ENCODE measurements at regions not wholly inside any gene's neighbourhood (a gene's known extent, or its start where the extent isn't known, plus 50 kb on each side); places are given as distances from the start of the nearest gene placed in this dataset.

DNA sequence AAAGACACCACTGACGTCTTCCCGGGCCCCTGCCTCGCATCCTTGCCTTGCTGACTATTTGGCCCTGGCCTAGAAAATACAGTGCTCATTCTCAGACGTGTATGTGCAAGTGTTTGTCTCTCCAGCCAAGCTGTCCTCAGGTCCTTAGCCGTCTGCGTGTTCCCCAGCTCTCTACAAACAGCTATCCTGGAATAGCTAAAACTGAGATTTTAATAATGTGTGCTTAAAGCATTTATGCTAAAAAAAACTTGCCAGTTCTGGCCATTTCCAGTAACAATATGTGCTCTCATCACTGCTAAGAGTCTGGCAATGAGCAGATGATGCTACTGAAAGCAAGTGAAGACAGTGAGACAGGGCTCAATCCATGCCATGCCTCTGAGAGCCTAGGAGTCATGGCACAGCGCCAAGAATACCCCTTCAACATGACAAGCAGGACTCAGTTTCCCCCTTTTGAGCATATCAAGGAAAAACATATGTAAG lies 55.7 kb downstream of the IRF2BP2 start:
- Histone ChIP-seq H3K27me3 (replicated peaks; ENCODE audit: insufficient read depth, low read depth, low read length, poor library complexity) (no peaks in the 10 kb centered on the region), H3K9me3 (ENCODE audit: low read depth, low read length, poor library complexity, severe bottlenecking) (no peaks in the 10 kb centered on the region), H3K4me1 (ENCODE audit: insufficient read depth, low read length, poor library complexity, severe bottlenecking) (peaks cover 25% of the 10 kb centered on the region), H3K27ac (ENCODE audit: low read depth, low read length, poor library complexity, severe bottlenecking) (no peak overlapping the region), H3K4me3 (ENCODE audit: low read depth, low read length, poor library complexity, severe bottlenecking) (no peak overlapping the region), H3K36me3 (ENCODE audit: insufficient read depth, low read length, poor library complexity, severe bottlenecking) (no peaks in the 10 kb centered on the region)
- BruUV-seq (replicated peaks), result no TSS peak
- CTCF ChIA-PET, result no interaction called here
- intact Hi-C loops (cut with micrococcal nuclease; ENCODE audit: unreplicated experiment), result no loop called here
- no peak for DNase-seq (ENCODE audit: low spot score)
- POLR2A ChIA-PET (ENCODE audit: low non-redundant PET), result no interaction called here
- TF ChIP-seq CTCF (conservative IDR thresholded peaks at IDR 0.05; ENCODE audit: low read depth, low read length) (no peak), EZH2 (IDR thresholded peaks at IDR 0.05; ENCODE audit: borderline replicate concordance, low read depth, low read length, poor library complexity, severe bottlenecking) (no peak)

DNA sequence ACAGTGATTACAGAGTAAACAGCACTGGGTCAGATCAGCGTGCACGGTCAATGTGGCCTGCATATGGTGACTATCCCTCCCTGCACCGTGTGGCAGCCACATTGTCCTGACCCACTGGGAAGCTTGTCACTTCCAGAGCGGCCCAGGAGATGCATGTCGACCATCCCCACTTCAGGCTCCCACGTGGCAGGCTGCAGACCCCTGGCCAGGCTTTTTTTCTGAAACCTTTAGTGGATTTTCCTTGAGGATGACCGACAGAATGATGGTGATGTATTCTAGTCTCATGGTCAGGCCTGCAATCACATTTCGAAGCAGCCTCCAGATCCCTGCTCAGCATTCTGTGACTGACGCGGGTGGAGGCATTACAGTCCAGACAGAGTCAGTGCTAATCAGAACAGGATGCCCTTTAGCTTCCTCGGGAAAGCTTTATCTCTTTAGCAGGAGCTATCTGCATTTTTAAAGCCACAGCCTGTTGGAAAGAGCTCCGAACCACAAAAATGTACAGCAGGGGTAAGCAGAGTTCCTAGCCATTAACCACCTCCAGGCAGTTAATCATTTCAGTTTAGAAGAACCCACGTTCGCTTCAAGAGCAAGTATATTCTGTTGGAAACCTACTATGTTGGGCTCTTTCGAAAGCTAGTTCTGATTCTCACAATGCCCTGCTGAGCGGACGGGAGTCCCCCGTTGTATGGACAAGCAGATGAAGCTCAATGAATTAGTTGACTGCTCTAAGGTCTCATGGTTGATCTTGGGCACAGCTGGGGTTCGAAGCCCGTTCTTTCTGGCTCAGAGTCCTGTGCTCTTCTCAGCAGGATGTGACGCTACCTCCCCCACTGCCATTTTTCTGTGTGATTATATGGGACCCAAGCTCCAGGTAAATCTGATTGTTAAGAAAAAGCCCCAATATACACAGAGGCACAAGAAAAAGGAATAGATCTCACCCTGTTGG lies 56.5 kb downstream of the IRF2BP2 start:
- no TSS peak for BruUV-seq (replicated peaks)
- DNase-seq (ENCODE audit: low spot score), result peak; percentile 50
- ChIA-PET POLR2A (ENCODE audit: low non-redundant PET) (no interaction called here), CTCF (no interaction called here)
- H3K9me3 ChIP-seq (ENCODE audit: low read depth, low read length, poor library complexity, severe bottlenecking), result no peaks in the 10 kb centered on the region
- H3K27me3 ChIP-seq (replicated peaks; ENCODE audit: insufficient read depth, low read depth, low read length, poor library complexity), result no peaks in the 10 kb centered on the region
- H3K27ac ChIP-seq (ENCODE audit: low read depth, low read length, poor library complexity, severe bottlenecking), result no peak overlapping the region
- no peak overlapping the region for H3K4me3 ChIP-seq (ENCODE audit: low read depth, low read length, poor library complexity, severe bottlenecking)
- intact Hi-C loops (cut with micrococcal nuclease; ENCODE audit: unreplicated experiment), result no loop called here
- H3K36me3 ChIP-seq (ENCODE audit: insufficient read depth, low read length, poor library complexity, severe bottlenecking), result no peaks in the 10 kb centered on the region
- H3K4me1 ChIP-seq (ENCODE audit: insufficient read depth, low read length, poor library complexity, severe bottlenecking), result peaks cover 25% of the 10 kb centered on the region
- TF ChIP-seq EZH2 (IDR thresholded peaks at IDR 0.05; ENCODE audit: borderline replicate concordance, low read depth, low read length, poor library complexity, severe bottlenecking) (no peak), CTCF (conservative IDR thresholded peaks at IDR 0.05; ENCODE audit: low read depth, low read length) (no peak)

DNA sequence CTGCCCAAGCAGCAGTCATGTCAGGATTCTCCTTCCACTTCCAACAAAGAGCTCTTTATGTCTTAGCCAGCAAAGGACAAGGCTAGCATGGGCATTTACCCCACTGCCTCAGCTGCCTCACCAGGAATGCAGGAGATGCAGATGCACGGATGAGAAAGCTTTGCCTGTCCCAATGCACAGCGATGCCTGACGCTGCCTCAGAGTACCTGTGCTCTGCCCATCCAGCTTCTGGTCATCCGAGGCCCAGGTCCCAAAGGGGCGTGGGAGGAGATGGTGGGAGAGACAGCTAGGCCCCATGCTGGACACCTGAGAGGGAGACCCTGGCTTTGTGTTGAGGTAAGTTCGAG lies 59.0 kb downstream of the IRF2BP2 start:
- peaks cover 25% of the 10 kb centered on the region for H3K4me1 ChIP-seq (ENCODE audit: insufficient read depth, low read length, poor library complexity, severe bottlenecking)
- no peaks in the 10 kb centered on the region for H3K9me3 ChIP-seq (ENCODE audit: low read depth, low read length, poor library complexity, severe bottlenecking)
- H3K4me3 ChIP-seq (ENCODE audit: low read depth, low read length, poor library complexity, severe bottlenecking), result no peak overlapping the region
- DNase-seq (ENCODE audit: low spot score), result no peak
- H3K27me3 ChIP-seq (replicated peaks; ENCODE audit: insufficient read depth, low read depth, low read length, poor library complexity), result no peaks in the 10 kb centered on the region
- H3K36me3 ChIP-seq (ENCODE audit: insufficient read depth, low read length, poor library complexity, severe bottlenecking), result no peaks in the 10 kb centered on the region
- intact Hi-C loops (cut with micrococcal nuclease; ENCODE audit: unreplicated experiment), result no loop called here
- BruUV-seq (replicated peaks), result no TSS peak
- ChIA-PET CTCF (no interaction called here), POLR2A (ENCODE audit: low non-redundant PET) (no interaction called here)
- no peak overlapping the region for H3K27ac ChIP-seq (ENCODE audit: low read depth, low read length, poor library complexity, severe bottlenecking)
- no peak for TF ChIP-seq EZH2 (IDR thresholded peaks at IDR 0.05; ENCODE audit: borderline replicate concordance, low read depth, low read length, poor library complexity, severe bottlenecking)
- no peak for TF ChIP-seq CTCF (conservative IDR thresholded peaks at IDR 0.05; ENCODE audit: low read depth, low read length)

Measured in A673 (cell line).